ENCODE measurements at regions not wholly inside any gene's neighbourhood (a gene's known extent, or its start where the extent isn't known, plus 50 kb on each side); places are given as distances from the start of the nearest gene placed in this dataset.
A peak's percentile ranks its signal among the peaks of the same experiment; 100 is the strongest.

DNA sequence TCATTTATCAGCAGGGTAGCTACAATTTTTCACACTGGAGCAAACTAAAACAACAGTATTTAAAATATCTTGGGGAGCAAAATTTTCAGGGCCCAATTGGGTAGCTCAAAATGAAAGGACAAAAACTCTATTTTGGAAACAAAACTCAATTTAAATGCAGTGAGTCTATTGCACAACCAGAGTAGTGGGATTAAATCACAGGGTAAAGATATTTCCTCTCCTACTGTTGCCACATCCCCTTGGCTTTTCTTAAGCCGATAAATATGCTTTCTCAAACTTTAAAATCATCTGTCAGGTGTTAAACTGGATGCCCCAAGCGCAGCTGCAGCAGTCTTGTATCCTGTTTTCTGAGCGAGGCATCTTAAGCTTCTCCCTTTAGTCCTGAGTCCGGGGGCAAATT, 1474.3 kb upstream of the CDH9 start:
- no peaks in the 10 kb centered on the region for H3K27me3 Mint-ChIP-seq (ENCODE audit: insufficient read depth, low read depth, poor library complexity)
- Histone ChIP-seq H3K36me3 (ENCODE audit: insufficient read depth) (0 out of 2 replicates have a peak, but pooled peaks cover 3% of the 10 kb centered on the region), H2AFZ (no peak overlapping the region), H4K20me1 (replicated peaks; ENCODE audit: insufficient read depth) (no peaks in the 10 kb centered on the region), H3K4me2 (no peak overlapping the region), H3K27ac (ENCODE audit: low read depth) (no peak overlapping the region), H3K79me2 (replicated peaks; ENCODE audit: insufficient read depth) (no peaks in the 10 kb centered on the region), H3K27me3 (ENCODE audit: insufficient read depth) (no peaks in the 10 kb centered on the region), H3F3A (replicated peaks; ENCODE audit: low read depth) (no peaks in the 10 kb centered on the region), H3K9me2 (ENCODE audit: insufficient read depth) (no peaks in the 10 kb centered on the region), H3K4me1 (ENCODE audit: insufficient read depth) (no peaks in the 10 kb centered on the region), H3K4me3 (no peak overlapping the region)
- no peak for DNase-seq (ENCODE audit: low spot score)
- H3K36me3 Mint-ChIP-seq (ENCODE audit: low read depth), result peaks cover 3% of the 10 kb centered on the region; the same call in 1 of the 3 replicates
- no peak for TF ChIP-seq ZNF331 (CRISPR knock-in tag; IDR thresholded peaks at IDR 0.05; ENCODE audit: low read depth)
- no peak for TF ChIP-seq EZH2 (IDR thresholded peaks at IDR 0.05; ENCODE audit: low read depth, unreplicated experiment)
- TF ChIP-seq JUNB (IDR thresholded peaks at IDR 0.05; ENCODE audit: unreplicated experiment), result no peak
- TF ChIP-seq POLR2AphosphoS5 (IDR thresholded peaks at IDR 0.05; ENCODE audit: low read depth), result no peak
- no peak for TF ChIP-seq NANOG (IDR thresholded peaks at IDR 0.05; ENCODE audit: borderline replicate concordance)
- TF ChIP-seq EZH2phosphoT487 (IDR thresholded peaks at IDR 0.05; ENCODE audit: unreplicated experiment), result no peak
- no peak for TF ChIP-seq ZNF462 (CRISPR knock-in tag; IDR thresholded peaks at IDR 0.05)
- TF ChIP-seq ZNF114 (CRISPR knock-in tag; IDR thresholded peaks at IDR 0.05), result no peak
- TF ChIP-seq CTCF (conservative IDR thresholded peaks at IDR 0.05; ENCODE audit: low read depth in 2 of 2), result no peak
- no peak for TF ChIP-seq CREB1 (CRISPR knock-in tag; IDR thresholded peaks at IDR 0.05; ENCODE audit: low read depth)
- TF ChIP-seq, protein P1, sequence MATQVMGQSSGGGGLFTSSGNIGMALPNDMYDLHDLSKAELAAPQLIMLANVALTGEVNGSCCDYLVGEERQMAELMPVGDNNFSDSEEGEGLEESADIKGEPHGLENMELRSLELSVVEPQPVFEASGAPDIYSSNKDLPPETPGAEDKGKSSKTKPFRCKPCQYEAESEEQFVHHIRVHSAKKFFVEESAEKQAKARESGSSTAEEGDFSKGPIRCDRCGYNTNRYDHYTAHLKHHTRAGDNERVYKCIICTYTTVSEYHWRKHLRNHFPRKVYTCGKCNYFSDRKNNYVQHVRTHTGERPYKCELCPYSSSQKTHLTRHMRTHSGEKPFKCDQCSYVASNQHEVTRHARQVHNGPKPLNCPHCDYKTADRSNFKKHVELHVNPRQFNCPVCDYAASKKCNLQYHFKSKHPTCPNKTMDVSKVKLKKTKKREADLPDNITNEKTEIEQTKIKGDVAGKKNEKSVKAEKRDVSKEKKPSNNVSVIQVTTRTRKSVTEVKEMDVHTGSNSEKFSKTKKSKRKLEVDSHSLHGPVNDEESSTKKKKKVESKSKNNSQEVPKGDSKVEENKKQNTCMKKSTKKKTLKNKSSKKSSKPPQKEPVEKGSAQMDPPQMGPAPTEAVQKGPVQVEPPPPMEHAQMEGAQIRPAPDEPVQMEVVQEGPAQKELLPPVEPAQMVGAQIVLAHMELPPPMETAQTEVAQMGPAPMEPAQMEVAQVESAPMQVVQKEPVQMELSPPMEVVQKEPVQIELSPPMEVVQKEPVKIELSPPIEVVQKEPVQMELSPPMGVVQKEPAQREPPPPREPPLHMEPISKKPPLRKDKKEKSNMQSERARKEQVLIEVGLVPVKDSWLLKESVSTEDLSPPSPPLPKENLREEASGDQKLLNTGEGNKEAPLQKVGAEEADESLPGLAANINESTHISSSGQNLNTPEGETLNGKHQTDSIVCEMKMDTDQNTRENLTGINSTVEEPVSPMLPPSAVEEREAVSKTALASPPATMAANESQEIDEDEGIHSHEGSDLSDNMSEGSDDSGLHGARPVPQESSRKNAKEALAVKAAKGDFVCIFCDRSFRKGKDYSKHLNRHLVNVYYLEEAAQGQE (IDR thresholded peaks at IDR 0.05; ENCODE audit: unreplicated experiment), result no peak
- no peak for TF ChIP-seq STAT1 (IDR thresholded peaks at IDR 0.05; ENCODE audit: unreplicated experiment)
- no peak for TF ChIP-seq ETS1 (IDR thresholded peaks at IDR 0.05)
- no peak overlapping the region for H3K4me3 Mint-ChIP-seq
- peaks cover 8% of the 10 kb centered on the region; the same call in 2 of the 3 replicates for H3K9me3 Mint-ChIP-seq
- peaks cover 9% of the 10 kb centered on the region for H3K4me1 Mint-ChIP-seq
- ATAC-seq, result no peak
- peak overlapping the region; percentile 65; the same call in 1 of the 2 replicates for H3K27ac Mint-ChIP-seq

All from GM23338 (cell line).